Stomach (tissue), 8 donors: ENCODE measurements at regions not wholly inside any gene's neighbourhood (a gene's known extent, or its start where the extent isn't known, plus 50 kb on each side); places are given as distances from the start of the nearest gene placed in this dataset.
A peak's percentile ranks its signal among the peaks of the same experiment; 100 is the strongest.
"Not testable (repeated sequence)": the region's sequence is repeated elsewhere in the genome, so short reads cannot be mapped to it uniquely, and the experiment has no call there.

Experiments
- DNase-seq, 2 donors: peaks; one replicate each; pipeline versions ENCODE4 v3.0.0 to v3.0.0-alpha.2; 2013 to 2019
- H3K27ac ChIP-seq, 5 donors: fragments of 200-600 bp in 4 of 5; sonication (generic) in 4 of 5; one replicate each; pipeline ENCODE4 v1.5.1; 2013 to 2019; ENCODE audit warnings: mild to moderate bottlenecking in 1 of 5, moderate library complexity in 1 of 5
- H3K27me3 ChIP-seq, 3 donors: fragments of 200-600 bp; sonication (generic); one replicate each; pipeline ENCODE4 v1.5.1; 2017 to 2019; ENCODE audit warnings: mixed run types in 1 of 3
- H3K36me3 ChIP-seq, 4 donors: fragments of 200-600 bp; sonication (generic); 1 replicate in 3 of 4; 2 replicates in 1 of 4; pipeline ENCODE4 v1.5.1; 2016 to 2019
- H3K4me1 ChIP-seq, 4 donors: fragments of 200-600 bp; sonication (generic); one replicate each; pipeline ENCODE4 v1.5.1; 2016 to 2019
- H3K4me3 ChIP-seq, 4 donors: fragments of 200-600 bp; sonication (generic) in 3 of 4; one replicate each; pipeline ENCODE4 v1.5.1; 2016 to 2019; ENCODE audit warnings: mild to moderate bottlenecking in 1 of 4
- H3K9me3 ChIP-seq, 4 donors: fragments of 200-600 bp; sonication (generic); one replicate each; pipeline ENCODE4 v1.5.1; 2016 to 2019
- CTCF ChIP-seq, 7 experiments: fragments of 450-650 bp in 4 of 7; fragments of 200-600 bp in 3 of 7; sonication (generic) in 3 of 7; IDR thresholded peaks; one replicate each; pipeline ENCODE4 v1.5.1; 2016 to 2019; ENCODE audit warnings: antibody characterized with exemption in 7 of 7, control low read depth in 2 of 7, mild to moderate bottlenecking in 1 of 7
- EP300 ChIP-seq: sonication (generic); formaldehyde crosslinking; IDR thresholded peaks from one replicate; pipeline ENCODE4 v1.6.1; 2017; ENCODE audit warnings: antibody characterized with exemption
- POLR2A ChIP-seq, 4 donors: fragments of 450-650 bp; IDR thresholded peaks; one replicate each; pipeline ENCODE4 v1.6.1; 2016; ENCODE audit warnings: antibody characterized with exemption in 4 of 4, control low read depth in 2 of 4, mild to moderate bottlenecking in 1 of 4, moderate library complexity in 1 of 4
- POLR2AphosphoS5 ChIP-seq, 3 donors: sonication (generic); formaldehyde crosslinking; IDR thresholded peaks; one replicate each; pipeline ENCODE4 v1.6.1; 2016; ENCODE audit warnings: antibody characterized with exemption in 3 of 3
- WGBS, 5 donors: extraction: QIAGEN DNeasy Blood & Tissue Kit in 3 of 5; methylation state at CpG; one replicate each; pipeline versions ENCODE4 v1.1.5 to v1.1.7; 2013 to 2018; 5-methylcytosine and 5-hydroxymethylcytosine counted together
- intact Hi-C: fragments of 100-400 bp; cut with DNase I; formaldehyde crosslinking; loops from one replicate; pipeline ENCODE4 v1.15.1; 2023; ENCODE audit warnings: low total_unique reads
- donor health status: healthy with polysubstance abuse.
- donor health status: Bipolar disorder and iron deficiency.
- donor health status: healthy.

- no peak for TF ChIP-seq CTCF (IDR thresholded peaks at IDR 0.05)
- H3K4me1 ChIP-seq, result no peaks in the 10 kb centered on the region
- H3K4me3 ChIP-seq, result no peak overlapping the region
- H3K9me3 ChIP-seq, result no peaks in the 10 kb centered on the region
- intact Hi-C loops, result no loop called here
- no peak for DNase-seq
- H3K27ac ChIP-seq, result no peak overlapping the region
- H3K27me3 ChIP-seq, result peaks cover 0 to 39% (median 0%) of the 10 kb centered on the region in 3 donors
- WGBS, 5 donors, result 64 to 88% (median 79%) methylated on average over 6 of the region's 6 CpGs
- H3K36me3 ChIP-seq, result no peaks in the 10 kb centered on the region
Measured at GRCh38 chr6:166241974-166242373, 66.2 kb downstream of the PRR18 start.

DNA sequence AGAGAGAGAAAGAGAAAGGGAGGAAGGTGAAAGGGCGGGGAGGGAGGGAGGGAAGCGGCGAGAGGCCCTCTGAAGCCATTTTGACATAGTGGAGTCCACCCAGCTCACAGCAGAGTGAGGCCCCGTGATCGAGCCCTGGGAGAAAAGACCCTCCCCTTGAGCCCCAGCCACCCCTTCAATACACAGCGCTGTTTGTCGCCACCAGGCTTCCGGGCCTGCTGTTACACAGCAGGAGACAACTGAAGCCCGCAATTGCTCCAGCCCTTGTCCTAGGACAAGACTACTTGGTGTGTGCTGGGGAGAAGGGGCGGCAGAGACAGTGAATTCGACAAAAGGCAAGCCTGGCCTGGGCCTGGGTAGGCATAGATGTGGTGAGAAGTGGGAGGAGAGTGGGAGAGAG is 67.3 kb downstream of the PRR18 start:
- Histone ChIP-seq H3K9me3 (no peaks in the 10 kb centered on the region), H3K36me3 (no peaks in the 10 kb centered on the region), H3K27ac (no peak overlapping the region), H3K4me1 (no peaks in the 10 kb centered on the region), H3K4me3 (no peak overlapping the region), H3K27me3 (peaks cover 0 to 45% (median 0%) of the 10 kb centered on the region in 3 donors)
- 66 to 78% (median 69%) methylated on average over 11 of the region's 11 CpGs for WGBS, 5 donors
- no peak for DNase-seq
- intact Hi-C loops, result no loop called here
- TF ChIP-seq POLR2AphosphoS5 (IDR thresholded peaks at IDR 0.05), result no peak
- no peak for TF ChIP-seq EP300
- TF ChIP-seq CTCF (IDR thresholded peaks at IDR 0.05), result no peak
- no peak for TF ChIP-seq POLR2A (IDR thresholded peaks at IDR 0.05)

GRCh38 chr6:166237617-166238016 is 70.0 kb upstream of the TBXT start:
- Histone ChIP-seq H3K27me3 (peaks cover 0 to 48% (median 0%) of the 10 kb centered on the region in 3 donors), H3K4me3 (no peak overlapping the region), H3K9me3 (no peaks in the 10 kb centered on the region), H3K27ac (no peak overlapping the region), H3K36me3 (no peaks in the 10 kb centered on the region), H3K4me1 (no peaks in the 10 kb centered on the region)
- no peak for TF ChIP-seq POLR2AphosphoS5 (IDR thresholded peaks at IDR 0.05)
- no peak for TF ChIP-seq CTCF (IDR thresholded peaks at IDR 0.05)
- no peak for TF ChIP-seq POLR2A (IDR thresholded peaks at IDR 0.05)
- intact Hi-C loops, result no loop called here
- DNase-seq, result no peak
- WGBS, 5 donors, result 65 to 88% (median 73%) methylated on average over 5 of the region's 5 CpGs

DNA sequence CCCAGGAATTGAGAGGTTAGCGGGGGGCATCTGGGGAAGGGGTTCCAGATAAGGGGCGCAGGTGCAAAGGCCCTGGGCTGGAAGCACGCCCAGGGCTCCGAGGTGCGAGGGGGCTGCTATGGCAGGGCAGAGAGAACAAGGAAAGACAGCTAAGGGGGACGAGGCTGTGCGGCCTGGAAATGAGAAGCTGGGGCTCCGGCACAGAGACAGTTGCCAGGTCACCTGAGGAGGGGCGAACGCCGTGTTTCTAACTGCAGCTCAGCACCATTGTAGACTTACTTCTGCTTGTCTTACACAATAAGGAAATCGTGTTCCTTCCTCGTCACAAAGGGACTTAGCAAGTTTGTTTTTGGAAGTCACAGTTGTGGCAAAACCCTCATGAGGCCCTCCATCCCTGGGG is 68.9 kb upstream of the TBXT start:
- Histone ChIP-seq H3K36me3 (no peaks in the 10 kb centered on the region), H3K27me3 (peaks cover 0 to 37% (median 0%) of the 10 kb centered on the region in 3 donors), H3K27ac (no peak overlapping the region), H3K9me3 (no peaks in the 10 kb centered on the region), H3K4me3 (no peak overlapping the region), H3K4me1 (no peaks in the 10 kb centered on the region)
- intact Hi-C loops, result no loop called here
- 69 to 81% (median 78%) methylated on average over 13 of the region's 13 CpGs for WGBS, 5 donors
- no peak for TF ChIP-seq POLR2AphosphoS5 (IDR thresholded peaks at IDR 0.05)
- no peak for DNase-seq

- WGBS, 5 donors, result 86 to 89% (median 86%) methylated on average over 17 of the region's 17 CpGs
- Histone ChIP-seq H3K9me3 (no peaks in the 10 kb centered on the region), H3K27me3 (peaks cover 0 to 31% (median 0%) of the 10 kb centered on the region in 3 donors), H3K27ac (peak overlapping the region in 1 of 5 donors; percentile 5), H3K36me3 (no peaks in the 10 kb centered on the region), H3K4me1 (no peaks in the 10 kb centered on the region), H3K4me3 (no peak overlapping the region)
- intact Hi-C loops, result no loop called here
- no peak for TF ChIP-seq POLR2AphosphoS5 (IDR thresholded peaks at IDR 0.05)
- TF ChIP-seq POLR2A (IDR thresholded peaks at IDR 0.05), result no peak
- TF ChIP-seq EP300, result no peak
- no peak for TF ChIP-seq CTCF (IDR thresholded peaks at IDR 0.05)
- DNase-seq, result no peak
Measured at GRCh38 chr6:166235666-166236292, 68.1 kb upstream of the TBXT start.

- H3K27me3 ChIP-seq, result peaks cover 0 to 40% (median 10%) of the 10 kb centered on the region in 3 donors
- H3K27ac ChIP-seq, intact Hi-C loops, H3K36me3 ChIP-seq, H3K4me3 ChIP-seq, DNase-seq, H3K9me3 ChIP-seq, H3K4me1 ChIP-seq: not testable (repeated sequence)
- 83 to 92% (median 86%) methylated on average over 2 of the region's 2 CpGs for WGBS, 5 donors
Measured at GRCh38 chr6:166231181-166231580, 63.5 kb upstream of the TBXT start.
